H1 (cell line): ENCODE measurements at regions not wholly inside any gene's neighbourhood (a gene's known extent, or its start where the extent isn't known, plus 50 kb on each side); places are given as distances from the start of the nearest gene placed in this dataset.

ENCODE experiments used
- CTCF ChIA-PET: fragments of 300-600 bp; sonication (Branson Sonifier 250); formaldehyde crosslinking; loops from one replicate; lab custom pipeline; 2021; ENCODE audit not compliant: partially characterized antibody; lab: Charles Lee
- POLR2A ChIA-PET: fragments of 300-600 bp; sonication (Branson Sonifier 250); formaldehyde crosslinking; loops from one replicate; lab custom pipeline; 2021; ENCODE audit warnings: inconsistent platforms; ENCODE audit not compliant: partially characterized antibody; lab: Charles Lee
- DNase-seq, 2 experiments: peaks; one replicate each; pipeline versions ENCODE4 v3.0.0 to v3.0.0-alpha.2; 2010 to 2022; ENCODE audit warnings: low spot score in 2 of 2, low read depth in 1 of 2, mixed read lengths in 1 of 2
- FAIRE-seq: peaks from 2 replicates; lab custom pipeline; 2011; peaks lifted over from hg19 to GRCh38; lab: Jason Lieb, UNC
- H2AFZ ChIP-seq: 2 replicates; pipeline ENCODE4 v1.8.1; 2012; ENCODE audit warnings: low read length, inconsistent platforms
- H2AK5ac ChIP-seq: 2 replicates; pipeline ENCODE4 v1.6.1; 2013; ENCODE audit warnings: low read depth, low read length
- H2BK120ac ChIP-seq: replicated peaks from 2 replicates; pipeline ENCODE3; 2013; ENCODE audit warnings: low read depth, low read length, inconsistent platforms
- H2BK12ac ChIP-seq: 2 replicates; pipeline ENCODE4 v1.6.1; 2013; ENCODE audit warnings: low read depth, low read length
- H2BK15ac ChIP-seq: 2 replicates; pipeline ENCODE4 v1.6.1; 2013; ENCODE audit warnings: low read length
- H2BK20ac ChIP-seq: 2 replicates; pipeline ENCODE4 v1.6.1; 2013; ENCODE audit warnings: low read length
- H2BK5ac ChIP-seq: 2 replicates; pipeline ENCODE4 v1.6.1; 2013; ENCODE audit warnings: low read depth, low read length
- H3K14ac ChIP-seq: 2 replicates; pipeline ENCODE4 v1.6.1; 2013; ENCODE audit warnings: inconsistent platforms; ENCODE audit not compliant: insufficient read length
- H3K18ac ChIP-seq: 2 replicates; pipeline ENCODE4 v1.6.1; 2013; ENCODE audit warnings: low read length; ENCODE audit errors: extremely low read depth
- H3K23ac ChIP-seq: 2 replicates; pipeline ENCODE4 v1.6.1; 2013; ENCODE audit warnings: inconsistent platforms; ENCODE audit not compliant: insufficient read length
- H3K23me2 ChIP-seq: 2 replicates; pipeline ENCODE4 v1.6.1; 2013; ENCODE audit warnings: low read depth, low read length
- H3K27ac ChIP-seq: 2 replicates; pipeline ENCODE4 v1.6.1; 2011; ENCODE audit warnings: low read depth, low read length, inconsistent platforms
- H3K27me3 ChIP-seq, 4 experiments: replicated peaks in 1 of 4; 1 replicate in 1 of 4; 2 replicates in 3 of 4; pipeline versions ENCODE4 v1.6.1 to v1.8.1; 2011 to 2013; ENCODE audit warnings: low read length in 3 of 4, mild to moderate bottlenecking in 3 of 4, inconsistent platforms in 2 of 4, mixed read lengths in 2 of 4, moderate library complexity in 1 of 4; ENCODE audit not compliant: control insufficient read depth in 3 of 4, insufficient read depth in 3 of 4; ENCODE audit errors: extremely low read depth in 1 of 4
- H3K36me3 ChIP-seq, 4 experiments: 2 replicates each; pipeline versions ENCODE4 v1.6.1 to v1.8.1; 2011 to 2013; ENCODE audit warnings: mild to moderate bottlenecking in 4 of 4, low read length in 3 of 4, moderate library complexity in 2 of 4, control low read depth in 1 of 4, inconsistent platforms in 1 of 4; ENCODE audit not compliant: insufficient read depth in 4 of 4, control insufficient read depth in 2 of 4
- H3K4ac ChIP-seq: replicated peaks from 2 replicates; pipeline ENCODE3; 2013; ENCODE audit warnings: low read length, low read depth, mixed read lengths, inconsistent platforms; ENCODE audit not compliant: insufficient read length
- H3K4me1 ChIP-seq, 4 experiments: replicated peaks in 1 of 4; 1 replicate in 1 of 4; 2 replicates in 3 of 4; pipeline versions ENCODE4 v1.6.1 to v1.8.1; 2011 to 2013; ENCODE audit warnings: low read length in 3 of 4, inconsistent platforms in 2 of 4, mixed read lengths in 1 of 4; ENCODE audit not compliant: insufficient read depth in 4 of 4, control insufficient read depth in 3 of 4
- H3K4me2 ChIP-seq, 2 experiments: 2 replicates each; pipeline versions ENCODE4 v1.6.1 to v1.8.1; 2011 to 2013; ENCODE audit warnings: low read depth in 2 of 2, low read length in 2 of 2, control low read depth in 1 of 2, inconsistent platforms in 1 of 2, mild to moderate bottlenecking in 1 of 2; ENCODE audit not compliant: insufficient read depth in 1 of 2
- H3K4me3 ChIP-seq, 4 experiments: fragments of 200-600, 300-600 bp in 1 of 4; sonication (generic), shearing (Covaris generic), sonication (Bioruptor Twin) in 1 of 4; 2 replicates each; pipeline versions ENCODE4 v1.5.1 to v1.8.1; 2011 to 2016; ENCODE audit warnings: low read length in 4 of 4, low read depth in 3 of 4, control low read depth in 2 of 4, inconsistent platforms in 2 of 4, mild to moderate bottlenecking in 2 of 4, mixed read lengths in 1 of 4, moderate library complexity in 1 of 4; ENCODE audit not compliant: insufficient read depth in 2 of 4; ENCODE audit errors: extremely low read depth in 1 of 4
- H3K56ac ChIP-seq: replicated peaks from 2 replicates; pipeline ENCODE3; 2013; ENCODE audit warnings: low read depth, mild to moderate bottlenecking, mixed read lengths, low read length, inconsistent platforms; ENCODE audit not compliant: insufficient read length
- H3K79me1 ChIP-seq: 2 replicates; pipeline ENCODE4 v1.6.1; 2013; ENCODE audit warnings: low read depth, low read length, control low read depth
- H3K79me2 ChIP-seq, 2 experiments: 2 replicates each; pipeline versions ENCODE4 v1.6.1 to v1.8.1; 2012 to 2013; ENCODE audit warnings: low read length in 2 of 2, mild to moderate bottlenecking in 2 of 2, inconsistent platforms in 1 of 2; ENCODE audit not compliant: insufficient read depth in 2 of 2, control insufficient read depth in 1 of 2
- H3K9ac ChIP-seq, 4 experiments: replicated peaks in 1 of 4; 1 replicate in 1 of 4; 2 replicates in 3 of 4; pipeline versions ENCODE4 v1.6.1 to v1.8.1; 2011 to 2013; ENCODE audit warnings: low read depth in 3 of 4, low read length in 3 of 4, control low read depth in 2 of 4, mild to moderate bottlenecking in 2 of 4, moderate library complexity in 2 of 4, inconsistent platforms in 1 of 4; ENCODE audit errors: extremely low read depth in 1 of 4
- H3K9me3 ChIP-seq, 2 experiments: 2 replicates each; pipeline versions ENCODE4 v1.6.1 to v1.8.1; 2012 to 2013; ENCODE audit warnings: mild to moderate bottlenecking in 2 of 2, moderate library complexity in 2 of 2, control low read depth in 1 of 2, inconsistent platforms in 1 of 2, low read depth in 1 of 2, low read length in 1 of 2, mixed read lengths in 1 of 2; ENCODE audit not compliant: insufficient read depth in 2 of 2
- H4K20me1 ChIP-seq, 2 experiments: replicated peaks in 1 of 2; 2 replicates each; pipeline versions ENCODE3 to v1.8.1; 2011 to 2013; ENCODE audit warnings: inconsistent platforms in 2 of 2, low read length in 2 of 2, mild to moderate bottlenecking in 1 of 2; ENCODE audit not compliant: insufficient read depth in 2 of 2, control insufficient read depth in 1 of 2
- H4K5ac ChIP-seq: 2 replicates; pipeline ENCODE4 v1.6.1; 2013; ENCODE audit warnings: low read length, low read depth, mixed read lengths, inconsistent platforms; ENCODE audit not compliant: insufficient read length
- H4K8ac ChIP-seq: 2 replicates; pipeline ENCODE4 v1.8.0; 2013; ENCODE audit warnings: mild to moderate bottlenecking, moderate library complexity, low read length, inconsistent platforms; ENCODE audit not compliant: insufficient read depth; ENCODE audit errors: extremely low read depth
- H4K91ac ChIP-seq: replicated peaks from 2 replicates; pipeline ENCODE3; 2013; ENCODE audit warnings: low read length, mixed read lengths, inconsistent platforms; ENCODE audit not compliant: insufficient read length
- BACH1 ChIP-seq: IDR thresholded peaks from 2 replicates; pipeline ENCODE4 v1.6.1; 2012; ENCODE audit warnings: low read length, improper control_type of control experiment
- GABPA ChIP-seq: IDR thresholded peaks from 2 replicates; pipeline ENCODE4 v1.6.1; 2011; ENCODE audit warnings: mild to moderate bottlenecking, low read length, moderate library complexity, borderline replicate concordance; ENCODE audit not compliant: insufficient read depth
- NANOG ChIP-seq: IDR thresholded peaks from 2 replicates; pipeline ENCODE4 v1.6.1; 2011; ENCODE audit warnings: low read length, low read depth, mild to moderate bottlenecking, inconsistent platforms; ENCODE audit not compliant: insufficient read depth, poor library complexity, severe bottlenecking
- TAF1 ChIP-seq: IDR thresholded peaks from 2 replicates; pipeline ENCODE4 v1.6.1; 2011; ENCODE audit warnings: mild to moderate bottlenecking, low read depth, low read length
- TCF12 ChIP-seq: IDR thresholded peaks from 2 replicates; pipeline ENCODE4 v1.6.1; 2011; ENCODE audit warnings: low read depth, mild to moderate bottlenecking, low read length
- WGBS, 2 experiments: shearing (Covaris generic) in 1 of 2; methylation state at CpG; one replicate each; pipeline versions ENCODE4 v1.1.6 to v1.1.7; 2013 to 2015; ENCODE audit warnings: low lambda C conversion rate in 2 of 2, mixed read lengths in 2 of 2, inconsistent platforms in 1 of 2, low coverage in 1 of 2, missing lambda C conversion rate in 1 of 2; ENCODE audit not compliant: insufficient replicate concordance in 2 of 2, insufficient coverage in 1 of 2, insufficient read length in 1 of 2; ENCODE audit errors: extremely low coverage in 1 of 2, missing lambda C conversion rate in 1 of 2; 5-methylcytosine and 5-hydroxymethylcytosine counted together
- TF ChIP-seq, protein P1 (sequence below), 3 experiments: IDR thresholded peaks; 1 replicate in 2 of 3; 2 replicates in 1 of 3; pipeline versions ENCODE4 v1.5.1 to v1.6.1; 2011; ENCODE audit warnings: low read length in 3 of 3, mild to moderate bottlenecking in 3 of 3, inconsistent platforms in 2 of 3, low read depth in 1 of 3, moderate library complexity in 1 of 3; ENCODE audit not compliant: insufficient read depth in 1 of 3; ENCODE audit errors: control extremely low read depth in 1 of 3

- Histone ChIP-seq H4K8ac (no peak overlapping the region), H3K4ac (no peak overlapping the region), H3K23ac (no peak overlapping the region), H3K9me3 (no peaks in the 10 kb centered on the region), H3K79me2 (no peaks in the 10 kb centered on the region), H3K23me2 (no peaks in the 10 kb centered on the region), H2AK5ac (no peak overlapping the region), H3K27me3 (no peaks in the 10 kb centered on the region), H3K4me3 (no peak overlapping the region), H3K79me1 (no peaks in the 10 kb centered on the region), H2BK20ac (no peak overlapping the region), H3K56ac (no peak overlapping the region), H2AFZ (no peak overlapping the region), H2BK12ac (no peak overlapping the region), H3K36me3 (no peaks in the 10 kb centered on the region), H2BK5ac (no peak overlapping the region), H3K9ac (no peak overlapping the region), H4K5ac (no peak overlapping the region), H4K91ac (no peak overlapping the region), H3K4me1 (no peaks in the 10 kb centered on the region), H4K20me1 (no peaks in the 10 kb centered on the region), H3K18ac (no peak overlapping the region), H3K27ac (no peak overlapping the region), H2BK120ac (no peak overlapping the region), H3K14ac (no peak overlapping the region), H3K4me2 (no peak overlapping the region), H2BK15ac (no peak overlapping the region)
- TF ChIP-seq NANOG (no peak), TCF12 (no peak), GABPA (no peak), BACH1 (no peak), TAF1 (no peak)
- TF ChIP-seq, protein P1, sequence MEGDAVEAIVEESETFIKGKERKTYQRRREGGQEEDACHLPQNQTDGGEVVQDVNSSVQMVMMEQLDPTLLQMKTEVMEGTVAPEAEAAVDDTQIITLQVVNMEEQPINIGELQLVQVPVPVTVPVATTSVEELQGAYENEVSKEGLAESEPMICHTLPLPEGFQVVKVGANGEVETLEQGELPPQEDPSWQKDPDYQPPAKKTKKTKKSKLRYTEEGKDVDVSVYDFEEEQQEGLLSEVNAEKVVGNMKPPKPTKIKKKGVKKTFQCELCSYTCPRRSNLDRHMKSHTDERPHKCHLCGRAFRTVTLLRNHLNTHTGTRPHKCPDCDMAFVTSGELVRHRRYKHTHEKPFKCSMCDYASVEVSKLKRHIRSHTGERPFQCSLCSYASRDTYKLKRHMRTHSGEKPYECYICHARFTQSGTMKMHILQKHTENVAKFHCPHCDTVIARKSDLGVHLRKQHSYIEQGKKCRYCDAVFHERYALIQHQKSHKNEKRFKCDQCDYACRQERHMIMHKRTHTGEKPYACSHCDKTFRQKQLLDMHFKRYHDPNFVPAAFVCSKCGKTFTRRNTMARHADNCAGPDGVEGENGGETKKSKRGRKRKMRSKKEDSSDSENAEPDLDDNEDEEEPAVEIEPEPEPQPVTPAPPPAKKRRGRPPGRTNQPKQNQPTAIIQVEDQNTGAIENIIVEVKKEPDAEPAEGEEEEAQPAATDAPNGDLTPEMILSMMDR (IDR thresholded peaks at IDR 0.05; ENCODE audit: control extremely low read depth in 1 of 3, insufficient read depth in 1 of 3, low read depth in 1 of 3, low read length in 3 of 3), result no peak
- POLR2A ChIA-PET, result no interaction called here
- CTCF ChIA-PET, result interaction anchor here (1.6 kb wide), 1 partner anchor 16 kb away, joined by 7 read pairs; no protein-coding TSS in a partner anchor
- no peak for FAIRE-seq
- WGBS, 2 experiments, result 89% methylated on average over 4 of the region's 4 CpGs; no CpG with 5 or more reads in 1 of the 2 experiments
- DNase-seq, result no peak
Measured at GRCh38 chr17:12530161-12530560, 135.5 kb upstream of the MYOCD start.
